ENCODE measurements at regions not wholly inside any gene's neighbourhood (a gene's known extent, or its start where the extent isn't known, plus 50 kb on each side); places are given as distances from the start of the nearest gene placed in this dataset.

DNA sequence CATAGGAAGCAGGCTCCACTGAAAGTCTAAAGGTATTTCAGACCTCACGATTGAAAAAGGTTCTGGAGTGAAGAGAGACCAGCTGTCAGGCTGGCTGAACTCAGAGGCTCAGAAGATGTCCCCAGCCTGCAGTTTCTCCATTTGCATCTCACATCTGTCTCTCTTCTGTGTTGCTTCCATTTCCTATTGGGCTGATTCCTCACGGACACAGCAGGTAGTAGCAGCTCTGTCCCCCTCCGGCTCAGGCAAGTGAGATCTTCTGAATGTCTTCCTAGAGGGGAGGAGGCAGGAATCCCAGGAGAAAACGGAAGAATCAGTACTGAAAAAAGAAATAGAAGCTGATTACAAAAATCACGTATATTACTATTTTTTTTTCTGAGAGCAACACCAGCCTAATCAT is 274.1 kb upstream of the COBL start:
- peaks cover 8% of the 10 kb centered on the region for H3K9me3 ChIP-seq (ENCODE audit: control insufficient read depth, low read length)
- peaks cover 22% of the 10 kb centered on the region for H3K4me1 Mint-ChIP-seq
- TF ChIP-seq, protein P1, sequence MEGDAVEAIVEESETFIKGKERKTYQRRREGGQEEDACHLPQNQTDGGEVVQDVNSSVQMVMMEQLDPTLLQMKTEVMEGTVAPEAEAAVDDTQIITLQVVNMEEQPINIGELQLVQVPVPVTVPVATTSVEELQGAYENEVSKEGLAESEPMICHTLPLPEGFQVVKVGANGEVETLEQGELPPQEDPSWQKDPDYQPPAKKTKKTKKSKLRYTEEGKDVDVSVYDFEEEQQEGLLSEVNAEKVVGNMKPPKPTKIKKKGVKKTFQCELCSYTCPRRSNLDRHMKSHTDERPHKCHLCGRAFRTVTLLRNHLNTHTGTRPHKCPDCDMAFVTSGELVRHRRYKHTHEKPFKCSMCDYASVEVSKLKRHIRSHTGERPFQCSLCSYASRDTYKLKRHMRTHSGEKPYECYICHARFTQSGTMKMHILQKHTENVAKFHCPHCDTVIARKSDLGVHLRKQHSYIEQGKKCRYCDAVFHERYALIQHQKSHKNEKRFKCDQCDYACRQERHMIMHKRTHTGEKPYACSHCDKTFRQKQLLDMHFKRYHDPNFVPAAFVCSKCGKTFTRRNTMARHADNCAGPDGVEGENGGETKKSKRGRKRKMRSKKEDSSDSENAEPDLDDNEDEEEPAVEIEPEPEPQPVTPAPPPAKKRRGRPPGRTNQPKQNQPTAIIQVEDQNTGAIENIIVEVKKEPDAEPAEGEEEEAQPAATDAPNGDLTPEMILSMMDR (conservative IDR thresholded peaks at IDR 0.05) = no peak
- DNase-seq = peak; percentile 88
- no peaks in the 10 kb centered on the region for H3K36me3 ChIP-seq (ENCODE audit: control insufficient read depth, insufficient read depth, low read length)
- no peak overlapping the region for H3K9ac ChIP-seq (ENCODE audit: extremely low read depth, low read length, poor library complexity, severe bottlenecking)
- H3K4me3 ChIP-seq (ENCODE audit: low read length) = peak overlapping the region; percentile 25
- no peaks in the 10 kb centered on the region for H3K27me3 ChIP-seq (ENCODE audit: control insufficient read depth, insufficient read depth, low read length, poor library complexity, severe bottlenecking)
- no peak overlapping the region for H3K27ac Mint-ChIP-seq
- peak overlapping the region; percentile 50 for H3K27ac ChIP-seq (ENCODE audit: low read depth, low read length)
- peaks cover 13% of the 10 kb centered on the region for H3K9me3 Mint-ChIP-seq
- no peaks in the 10 kb centered on the region for H3K27me3 Mint-ChIP-seq (ENCODE audit: insufficient read depth)
- H3K36me3 Mint-ChIP-seq (ENCODE audit: low read depth) = no peaks in the 10 kb centered on the region
- 10 to 29% methylated on average over 1 to 4 of the region's 5 CpGs for WGBS, 2 experiments (ENCODE audit: insufficient coverage in 1 of 2, insufficient read length in 1 of 2)
- H3K4me1 ChIP-seq (ENCODE audit: control insufficient read depth, insufficient read depth, low read length) = peaks cover 3% of the 10 kb centered on the region
- H3K4me3 Mint-ChIP-seq = no peak overlapping the region

DNA sequence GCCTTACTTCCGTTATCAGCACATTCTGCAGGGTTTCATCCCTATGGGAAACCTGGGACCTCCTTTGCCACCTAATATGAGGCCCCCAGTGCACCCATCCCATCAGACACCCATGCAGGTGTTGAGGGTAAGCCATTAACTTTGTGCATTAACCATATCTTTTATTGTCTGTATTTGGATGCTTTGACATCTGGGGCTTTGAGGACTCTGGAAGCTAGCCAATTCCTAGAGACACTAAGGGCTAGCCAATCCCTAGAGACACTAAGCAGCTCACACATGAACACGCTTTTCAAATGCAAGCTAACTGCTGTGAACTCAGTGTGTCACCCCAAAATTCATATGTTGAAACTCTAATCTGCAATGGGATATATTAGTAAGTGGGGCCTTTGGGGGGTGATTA is 272.5 kb upstream of the COBL start:
- Histone ChIP-seq H3K36me3 (ENCODE audit: control insufficient read depth, insufficient read depth, low read length) (no peaks in the 10 kb centered on the region), H3K4me3 (ENCODE audit: low read length) (no peak overlapping the region), H3K27ac (ENCODE audit: low read depth, low read length) (no peak overlapping the region), H3K4me1 (ENCODE audit: control insufficient read depth, insufficient read depth, low read length) (peaks cover 3% of the 10 kb centered on the region), H3K9me3 (ENCODE audit: control insufficient read depth, low read length) (peaks cover 8% of the 10 kb centered on the region), H3K27me3 (ENCODE audit: control insufficient read depth, insufficient read depth, low read length, poor library complexity, severe bottlenecking) (no peaks in the 10 kb centered on the region), H3K9ac (ENCODE audit: extremely low read depth, low read length, poor library complexity, severe bottlenecking) (no peak overlapping the region)
- Mint-ChIP-seq H3K9me3 (peaks cover 3% of the 10 kb centered on the region), H3K4me3 (no peak overlapping the region), H3K36me3 (ENCODE audit: low read depth) (no peaks in the 10 kb centered on the region), H3K27me3 (ENCODE audit: insufficient read depth) (no peaks in the 10 kb centered on the region), H3K27ac (no peak overlapping the region), H3K4me1 (peaks cover 22% of the 10 kb centered on the region)
- 88 to 93% methylated on average over 1 to 2 of the region's 2 CpGs for WGBS, 2 experiments (ENCODE audit: insufficient coverage in 1 of 2, insufficient read length in 1 of 2)
- DNase-seq = no peak
- TF ChIP-seq, protein P1 (conservative IDR thresholded peaks at IDR 0.05) = no peak

DNA sequence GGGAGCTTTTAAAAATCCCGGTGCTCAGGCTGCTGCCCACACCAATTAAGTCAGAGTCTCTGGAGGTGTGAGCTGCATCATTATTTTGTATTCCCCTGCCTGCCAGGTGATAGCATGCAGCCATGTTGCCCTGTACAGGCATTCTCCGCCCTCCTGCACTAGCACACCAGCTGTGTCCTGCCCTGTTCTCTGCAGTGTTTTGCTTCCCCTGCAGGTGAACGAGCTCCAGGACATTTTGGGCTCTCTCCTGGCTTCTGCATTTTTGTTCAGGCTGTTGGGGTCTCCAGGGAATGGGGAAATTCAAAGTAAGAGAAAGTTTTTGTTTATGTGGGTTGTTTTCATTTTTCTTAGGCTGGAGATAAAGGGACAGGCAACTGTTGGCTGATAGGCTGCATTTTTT is 271.0 kb upstream of the COBL start:
- Mint-ChIP-seq H3K27ac (no peak overlapping the region), H3K27me3 (ENCODE audit: insufficient read depth) (peaks cover 1% of the 10 kb centered on the region), H3K9me3 (no peaks in the 10 kb centered on the region), H3K4me1 (peaks cover 11% of the 10 kb centered on the region), H3K4me3 (no peak overlapping the region), H3K36me3 (ENCODE audit: low read depth) (no peaks in the 10 kb centered on the region)
- WGBS, 2 experiments (ENCODE audit: insufficient coverage in 1 of 2, insufficient read length in 1 of 2) = 86 to 92% methylated on average over 3 of the region's 3 CpGs
- no peak overlapping the region for H3K9ac ChIP-seq (ENCODE audit: extremely low read depth, low read length, poor library complexity, severe bottlenecking)
- H3K27me3 ChIP-seq (ENCODE audit: control insufficient read depth, insufficient read depth, low read length, poor library complexity, severe bottlenecking) = no peaks in the 10 kb centered on the region
- H3K36me3 ChIP-seq (ENCODE audit: control insufficient read depth, insufficient read depth, low read length) = no peaks in the 10 kb centered on the region
- peak; percentile 57 for DNase-seq
- no peaks in the 10 kb centered on the region for H3K4me1 ChIP-seq (ENCODE audit: control insufficient read depth, insufficient read depth, low read length)
- TF ChIP-seq, protein P1 (conservative IDR thresholded peaks at IDR 0.05) = peak; percentile 57
- H3K27ac ChIP-seq (ENCODE audit: low read depth, low read length) = no peak overlapping the region
- peaks cover 8% of the 10 kb centered on the region for H3K9me3 ChIP-seq (ENCODE audit: control insufficient read depth, low read length)
- H3K4me3 ChIP-seq (ENCODE audit: low read length) = no peak overlapping the region
